ENCODE measurements at regions not wholly inside any gene's neighbourhood (a gene's known extent, or its start where the extent isn't known, plus 50 kb on each side); places are given as distances from the start of the nearest gene placed in this dataset.

DNA sequence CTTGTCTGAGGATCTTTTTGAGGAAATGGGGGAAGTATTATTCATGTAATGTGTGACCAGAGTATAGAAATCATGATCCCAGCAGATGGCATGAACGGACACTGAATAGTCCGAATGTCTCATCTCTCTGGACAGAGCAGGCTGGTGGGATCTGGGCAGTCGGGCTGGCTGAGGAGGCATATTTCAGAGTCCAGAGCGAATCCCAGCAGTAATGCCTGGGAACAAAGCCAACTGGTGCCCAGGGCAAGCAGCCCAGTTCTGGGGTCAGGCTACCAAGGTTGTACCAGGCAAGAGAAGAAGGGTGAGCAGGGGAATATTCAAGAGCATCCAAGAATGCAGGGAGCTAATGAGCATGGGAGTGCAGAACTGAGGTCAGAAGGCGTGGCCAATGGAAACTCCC is 306.4 kb downstream of the ZSWIM6 start:
- no peaks in the 10 kb centered on the region for H3K27me3 ChIP-seq (ENCODE audit: insufficient read depth, low read length, poor library complexity, severe bottlenecking)
- no peak overlapping the region for H3K4me3 ChIP-seq (ENCODE audit: low read length)
- peaks cover 7 to 11% of the 10 kb centered on the region in 2 donors for H3K27me3 Mint-ChIP-seq
- H3K4me1 ChIP-seq (ENCODE audit: insufficient read depth, low read length): no peaks in the 10 kb centered on the region
- CTCF ChIA-PET: no interaction called here
- H3K27ac Mint-ChIP-seq: no peak overlapping the region
- H3K4me1 Mint-ChIP-seq: no peaks in the 10 kb centered on the region
- no peaks in the 10 kb centered on the region for H3K36me3 ChIP-seq (ENCODE audit: insufficient read depth, low read length)
- no peak overlapping the region for H3K4me3 Mint-ChIP-seq
- H3K27ac ChIP-seq (ENCODE audit: low read depth, low read length): no peak overlapping the region
- POLR2A ChIA-PET: no interaction called here
- no peaks in the 10 kb centered on the region for H3K36me3 Mint-ChIP-seq
- DNase-seq: no peak
- H3K9me3 Mint-ChIP-seq: no peaks in the 10 kb centered on the region
- H3K9me3 ChIP-seq (ENCODE audit: low read length): no peaks in the 10 kb centered on the region

GRCh38 chr5:61640179-61641021 is 308.3 kb downstream of the ZSWIM6 start:
- Histone ChIP-seq H3K4me3 (ENCODE audit: low read length) (no peak overlapping the region), H3K4me1 (ENCODE audit: insufficient read depth, low read length) (no peaks in the 10 kb centered on the region), H3K36me3 (ENCODE audit: insufficient read depth, low read length) (no peaks in the 10 kb centered on the region), H3K27ac (ENCODE audit: low read depth, low read length) (no peak overlapping the region), H3K9me3 (ENCODE audit: low read length) (no peaks in the 10 kb centered on the region), H3K27me3 (ENCODE audit: insufficient read depth, low read length, poor library complexity, severe bottlenecking) (no peaks in the 10 kb centered on the region)
- H3K27ac Mint-ChIP-seq: no peak overlapping the region
- no peak for DNase-seq
- ChIA-PET CTCF (no interaction called here), POLR2A (no interaction called here)
- no peaks in the 10 kb centered on the region for H3K4me1 Mint-ChIP-seq
- no peak overlapping the region for H3K4me3 Mint-ChIP-seq
- H3K27me3 Mint-ChIP-seq: peaks cover 4 to 11% of the 10 kb centered on the region in 2 donors
- no peaks in the 10 kb centered on the region for H3K9me3 Mint-ChIP-seq
- H3K36me3 Mint-ChIP-seq: no peaks in the 10 kb centered on the region

GRCh38 chr5:61641748-61642565 is 309.9 kb downstream of the ZSWIM6 start:
- Histone ChIP-seq H3K9me3 (ENCODE audit: low read length) (no peaks in the 10 kb centered on the region), H3K4me3 (ENCODE audit: low read length) (no peak overlapping the region), H3K27ac (ENCODE audit: low read depth, low read length) (no peak overlapping the region), H3K4me1 (ENCODE audit: insufficient read depth, low read length) (no peaks in the 10 kb centered on the region), H3K36me3 (ENCODE audit: insufficient read depth, low read length) (no peaks in the 10 kb centered on the region), H3K27me3 (ENCODE audit: insufficient read depth, low read length, poor library complexity, severe bottlenecking) (no peaks in the 10 kb centered on the region)
- Mint-ChIP-seq H3K4me3 (no peak overlapping the region), H3K27ac (no peak overlapping the region), H3K9me3 (no peaks in the 10 kb centered on the region), H3K4me1 (no peaks in the 10 kb centered on the region), H3K36me3 (no peaks in the 10 kb centered on the region), H3K27me3 (peaks cover 4 to 7% of the 10 kb centered on the region in 2 donors)
- DNase-seq: no peak
- ChIA-PET POLR2A (no interaction called here), CTCF (no interaction called here)

GRCh38 chr5:61647672-61648071 is 315.6 kb downstream of the ZSWIM6 start:
- H3K4me1 ChIP-seq (ENCODE audit: insufficient read depth, low read length): no peaks in the 10 kb centered on the region

DNA sequence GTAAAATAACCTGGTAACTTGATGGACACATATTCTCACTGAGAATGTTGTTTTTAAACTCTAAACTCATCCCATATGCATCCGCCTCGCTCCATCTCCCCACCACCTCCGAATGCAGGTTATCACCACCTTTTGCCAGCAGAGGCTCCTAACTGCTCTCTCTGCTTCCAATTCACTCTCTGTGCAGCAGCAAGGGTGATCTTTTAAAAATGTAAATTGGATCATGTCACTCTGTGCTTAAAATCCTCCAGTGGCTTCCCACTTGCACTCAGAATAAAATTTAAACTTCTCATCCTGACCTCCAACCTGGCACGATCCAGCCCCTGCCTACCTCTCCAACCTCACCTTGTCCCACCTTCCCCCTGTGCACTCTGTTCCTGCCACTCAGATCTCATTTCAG is 317.2 kb downstream of the ZSWIM6 start:
- no peaks in the 10 kb centered on the region for H3K9me3 Mint-ChIP-seq
- H3K27me3 Mint-ChIP-seq: peaks cover 6 to 20% of the 10 kb centered on the region in 2 donors
- no peak overlapping the region for H3K27ac Mint-ChIP-seq
- Histone ChIP-seq H3K4me1 (ENCODE audit: insufficient read depth, low read length) (no peaks in the 10 kb centered on the region), H3K9me3 (ENCODE audit: low read length) (no peaks in the 10 kb centered on the region), H3K36me3 (ENCODE audit: insufficient read depth, low read length) (no peaks in the 10 kb centered on the region), H3K27me3 (ENCODE audit: insufficient read depth, low read length, poor library complexity, severe bottlenecking) (no peaks in the 10 kb centered on the region), H3K27ac (ENCODE audit: low read depth, low read length) (no peak overlapping the region), H3K4me3 (ENCODE audit: low read length) (no peak overlapping the region)
- no peak overlapping the region for H3K4me3 Mint-ChIP-seq
- H3K4me1 Mint-ChIP-seq: no peaks in the 10 kb centered on the region
- DNase-seq: no peak
- ChIA-PET POLR2A (no interaction called here), CTCF (no interaction called here)
- H3K36me3 Mint-ChIP-seq: no peaks in the 10 kb centered on the region

More at GRCh38 chr5:61647672-61648071, 315.6 kb downstream of the ZSWIM6 start:
- POLR2A ChIA-PET: no interaction called here
- Mint-ChIP-seq H3K36me3 (no peaks in the 10 kb centered on the region), H3K27me3 (peaks cover 6 to 16% of the 10 kb centered on the region in 2 donors), H3K4me1 (no peaks in the 10 kb centered on the region), H3K9me3 (no peaks in the 10 kb centered on the region), H3K4me3 (no peak overlapping the region), H3K27ac (no peak overlapping the region)
- no peak overlapping the region for H3K27ac ChIP-seq (ENCODE audit: low read depth, low read length)
- no peaks in the 10 kb centered on the region for H3K36me3 ChIP-seq (ENCODE audit: insufficient read depth, low read length)
- H3K27me3 ChIP-seq (ENCODE audit: insufficient read depth, low read length, poor library complexity, severe bottlenecking): no peaks in the 10 kb centered on the region
- no peak for DNase-seq
- CTCF ChIA-PET: no interaction called here
- no peaks in the 10 kb centered on the region for H3K9me3 ChIP-seq (ENCODE audit: low read length)
- H3K4me3 ChIP-seq (ENCODE audit: low read length): no peak overlapping the region

DNA sequence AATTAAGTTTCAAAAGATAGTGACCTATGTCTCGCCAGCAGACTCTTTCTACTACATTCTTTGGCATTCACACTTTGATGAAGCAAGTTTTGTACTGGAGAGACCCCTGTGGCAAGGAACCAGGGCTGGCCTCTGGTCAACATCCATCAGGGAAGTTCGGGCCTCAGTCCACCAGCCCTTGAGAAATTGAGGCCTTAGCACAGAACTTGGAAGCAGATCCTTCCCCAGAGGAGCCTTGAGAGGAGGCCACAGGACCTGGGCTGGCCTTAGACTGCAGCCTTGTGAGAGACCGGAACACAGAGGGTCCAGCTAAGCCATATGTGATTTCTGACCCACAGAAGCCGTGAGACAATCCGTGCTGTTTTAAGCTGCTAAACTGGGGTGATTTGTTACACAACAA is 317.9 kb downstream of the ZSWIM6 start:
- DNase-seq: no peak
- CTCF ChIA-PET: no interaction called here
- Mint-ChIP-seq H3K4me1 (no peaks in the 10 kb centered on the region), H3K4me3 (no peak overlapping the region), H3K27me3 (peaks cover 6 to 20% of the 10 kb centered on the region in 2 donors), H3K36me3 (no peaks in the 10 kb centered on the region), H3K9me3 (no peaks in the 10 kb centered on the region), H3K27ac (no peak overlapping the region)
- Histone ChIP-seq H3K4me1 (ENCODE audit: insufficient read depth, low read length) (no peaks in the 10 kb centered on the region), H3K36me3 (ENCODE audit: insufficient read depth, low read length) (no peaks in the 10 kb centered on the region), H3K4me3 (ENCODE audit: low read length) (no peak overlapping the region), H3K27me3 (ENCODE audit: insufficient read depth, low read length, poor library complexity, severe bottlenecking) (no peaks in the 10 kb centered on the region), H3K27ac (ENCODE audit: low read depth, low read length) (no peak overlapping the region), H3K9me3 (ENCODE audit: low read length) (no peaks in the 10 kb centered on the region)
- POLR2A ChIA-PET: no interaction called here

GRCh38 chr5:61650661-61651060 is 318.6 kb downstream of the ZSWIM6 start:
- Histone ChIP-seq H3K27me3 (ENCODE audit: insufficient read depth, low read length, poor library complexity, severe bottlenecking) (no peaks in the 10 kb centered on the region), H3K4me1 (ENCODE audit: insufficient read depth, low read length) (no peaks in the 10 kb centered on the region), H3K27ac (ENCODE audit: low read depth, low read length) (no peak overlapping the region), H3K4me3 (ENCODE audit: low read length) (no peak overlapping the region), H3K36me3 (ENCODE audit: insufficient read depth, low read length) (no peaks in the 10 kb centered on the region), H3K9me3 (ENCODE audit: low read length) (no peaks in the 10 kb centered on the region)
- H3K4me3 Mint-ChIP-seq: no peak overlapping the region
- DNase-seq: no peak
- peaks cover 6 to 25% of the 10 kb centered on the region in 2 donors for H3K27me3 Mint-ChIP-seq
- ChIA-PET CTCF (no interaction called here), POLR2A (no interaction called here)
- H3K4me1 Mint-ChIP-seq: no peaks in the 10 kb centered on the region
- H3K36me3 Mint-ChIP-seq: no peaks in the 10 kb centered on the region
- no peaks in the 10 kb centered on the region for H3K9me3 Mint-ChIP-seq
- H3K27ac Mint-ChIP-seq: no peak overlapping the region

DNA sequence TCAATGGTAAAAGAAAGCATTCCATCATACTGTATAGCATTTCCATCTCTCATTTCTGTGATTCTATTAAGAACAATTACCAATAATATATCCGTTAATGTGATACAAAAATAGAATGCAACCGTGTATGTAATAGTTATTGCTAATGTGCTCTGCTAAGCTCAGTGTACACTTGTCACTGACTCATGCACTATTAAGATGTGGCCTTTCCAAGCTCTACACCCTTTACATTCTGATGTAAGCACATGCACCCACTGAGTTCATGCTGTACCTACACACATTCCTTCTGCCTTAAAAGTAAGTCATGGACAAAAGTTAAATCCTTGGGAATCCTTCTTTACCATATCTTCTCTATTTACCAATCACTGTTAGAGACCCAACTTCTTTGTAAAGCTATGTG is 319.1 kb downstream of the ZSWIM6 start:
- Mint-ChIP-seq H3K27me3 (peaks cover 8 to 30% of the 10 kb centered on the region in 2 donors), H3K27ac (no peak overlapping the region), H3K4me3 (no peak overlapping the region), H3K9me3 (no peaks in the 10 kb centered on the region), H3K36me3 (no peaks in the 10 kb centered on the region), H3K4me1 (no peaks in the 10 kb centered on the region)
- ChIA-PET CTCF (no interaction called here), POLR2A (no interaction called here)
- Histone ChIP-seq H3K27me3 (ENCODE audit: insufficient read depth, low read length, poor library complexity, severe bottlenecking) (no peaks in the 10 kb centered on the region), H3K36me3 (ENCODE audit: insufficient read depth, low read length) (no peaks in the 10 kb centered on the region), H3K4me3 (ENCODE audit: low read length) (no peak overlapping the region), H3K9me3 (ENCODE audit: low read length) (no peaks in the 10 kb centered on the region), H3K4me1 (ENCODE audit: insufficient read depth, low read length) (no peaks in the 10 kb centered on the region), H3K27ac (ENCODE audit: low read depth, low read length) (no peak overlapping the region)
- no peak for DNase-seq
